ENCODE measurements at regions not wholly inside any gene's neighbourhood (a gene's known extent, or its start where the extent isn't known, plus 50 kb on each side); places are given as distances from the start of the nearest gene placed in this dataset.

DNA sequence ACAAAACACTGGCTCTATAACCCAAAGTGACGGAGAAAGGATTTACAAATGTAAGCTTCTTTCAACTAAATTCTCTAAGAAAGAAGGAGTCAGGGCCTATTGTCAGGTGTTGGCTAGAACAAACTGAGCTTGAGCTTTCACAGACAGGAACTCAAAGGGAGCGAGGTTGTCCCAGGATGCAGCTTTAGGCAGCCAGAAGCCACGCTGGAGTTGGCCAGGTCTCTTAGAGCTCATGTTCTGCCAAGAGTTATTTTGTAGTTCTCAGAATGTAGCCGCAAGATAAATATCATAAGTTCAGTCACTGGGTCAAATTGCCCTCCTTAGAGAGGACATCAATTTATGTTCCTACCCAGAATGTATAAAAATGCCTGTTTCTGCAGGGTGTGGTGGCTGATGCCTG is 54.1 kb upstream of the GREB1L start (continued):
- TF ChIP-seq, protein P1, sequence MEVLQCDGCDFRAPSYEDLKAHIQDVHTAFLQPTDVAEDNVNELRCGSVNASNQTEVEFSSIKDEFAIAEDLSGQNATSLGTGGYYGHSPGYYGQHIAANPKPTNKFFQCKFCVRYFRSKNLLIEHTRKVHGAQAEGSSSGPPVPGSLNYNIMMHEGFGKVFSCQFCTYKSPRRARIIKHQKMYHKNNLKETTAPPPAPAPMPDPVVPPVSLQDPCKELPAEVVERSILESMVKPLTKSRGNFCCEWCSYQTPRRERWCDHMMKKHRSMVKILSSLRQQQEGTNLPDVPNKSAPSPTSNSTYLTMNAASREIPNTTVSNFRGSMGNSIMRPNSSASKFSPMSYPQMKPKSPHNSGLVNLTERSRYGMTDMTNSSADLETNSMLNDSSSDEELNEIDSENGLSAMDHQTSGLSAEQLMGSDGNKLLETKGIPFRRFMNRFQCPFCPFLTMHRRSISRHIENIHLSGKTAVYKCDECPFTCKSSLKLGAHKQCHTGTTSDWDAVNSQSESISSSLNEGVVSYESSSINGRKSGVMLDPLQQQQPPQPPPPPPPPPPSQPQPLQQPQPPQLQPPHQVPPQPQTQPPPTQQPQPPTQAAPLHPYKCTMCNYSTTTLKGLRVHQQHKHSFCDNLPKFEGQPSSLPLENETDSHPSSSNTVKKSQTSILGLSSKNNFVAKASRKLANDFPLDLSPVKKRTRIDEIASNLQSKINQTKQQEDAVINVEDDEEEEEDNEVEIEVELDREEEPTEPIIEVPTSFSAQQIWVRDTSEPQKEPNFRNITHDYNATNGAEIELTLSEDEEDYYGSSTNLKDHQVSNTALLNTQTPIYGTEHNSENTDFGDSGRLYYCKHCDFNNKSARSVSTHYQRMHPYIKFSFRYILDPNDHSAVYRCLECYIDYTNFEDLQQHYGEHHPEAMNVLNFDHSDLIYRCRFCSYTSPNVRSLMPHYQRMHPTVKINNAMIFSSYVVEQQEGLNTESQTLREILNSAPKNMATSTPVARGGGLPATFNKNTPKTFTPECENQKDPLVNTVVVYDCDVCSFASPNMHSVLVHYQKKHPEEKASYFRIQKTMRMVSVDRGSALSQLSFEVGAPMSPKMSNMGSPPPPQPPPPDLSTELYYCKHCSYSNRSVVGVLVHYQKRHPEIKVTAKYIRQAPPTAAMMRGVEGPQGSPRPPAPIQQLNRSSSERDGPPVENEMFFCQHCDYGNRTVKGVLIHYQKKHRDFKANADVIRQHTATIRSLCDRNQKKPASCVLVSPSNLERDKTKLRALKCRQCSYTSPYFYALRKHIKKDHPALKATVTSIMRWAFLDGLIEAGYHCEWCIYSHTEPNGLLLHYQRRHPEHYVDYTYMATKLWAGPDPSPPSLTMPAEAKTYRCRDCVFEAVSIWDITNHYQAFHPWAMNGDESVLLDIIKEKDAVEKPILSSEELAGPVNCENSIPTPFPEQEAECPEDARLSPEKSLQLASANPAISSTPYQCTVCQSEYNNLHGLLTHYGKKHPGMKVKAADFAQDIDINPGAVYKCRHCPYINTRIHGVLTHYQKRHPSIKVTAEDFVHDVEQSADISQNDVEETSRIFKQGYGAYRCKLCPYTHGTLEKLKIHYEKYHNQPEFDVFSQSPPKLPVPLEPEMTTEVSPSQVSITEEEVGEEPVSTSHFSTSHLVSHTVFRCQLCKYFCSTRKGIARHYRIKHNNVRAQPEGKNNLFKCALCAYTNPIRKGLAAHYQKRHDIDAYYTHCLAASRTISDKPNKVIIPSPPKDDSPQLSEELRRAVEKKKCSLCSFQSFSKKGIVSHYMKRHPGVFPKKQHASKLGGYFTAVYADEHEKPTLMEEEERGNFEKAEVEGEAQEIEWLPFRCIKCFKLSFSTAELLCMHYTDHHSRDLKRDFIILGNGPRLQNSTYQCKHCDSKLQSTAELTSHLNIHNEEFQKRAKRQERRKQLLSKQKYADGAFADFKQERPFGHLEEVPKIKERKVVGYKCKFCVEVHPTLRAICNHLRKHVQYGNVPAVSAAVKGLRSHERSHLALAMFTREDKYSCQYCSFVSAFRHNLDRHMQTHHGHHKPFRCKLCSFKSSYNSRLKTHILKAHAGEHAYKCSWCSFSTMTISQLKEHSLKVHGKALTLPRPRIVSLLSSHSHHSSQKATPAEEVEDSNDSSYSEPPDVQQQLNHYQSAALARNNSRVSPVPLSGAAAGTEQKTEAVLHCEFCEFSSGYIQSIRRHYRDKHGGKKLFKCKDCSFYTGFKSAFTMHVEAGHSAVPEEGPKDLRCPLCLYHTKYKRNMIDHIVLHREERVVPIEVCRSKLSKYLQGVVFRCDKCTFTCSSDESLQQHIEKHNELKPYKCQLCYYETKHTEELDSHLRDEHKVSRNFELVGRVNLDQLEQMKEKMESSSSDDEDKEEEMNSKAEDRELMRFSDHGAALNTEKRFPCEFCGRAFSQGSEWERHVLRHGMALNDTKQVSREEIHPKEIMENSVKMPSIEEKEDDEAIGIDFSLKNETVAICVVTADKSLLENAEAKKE (CRISPR knock-in tag; IDR thresholded peaks at IDR 0.05): no peak
- TF ChIP-seq EZH2 (IDR thresholded peaks at IDR 0.05; ENCODE audit: low read depth, unreplicated experiment): no peak
- TF ChIP-seq NANOG (IDR thresholded peaks at IDR 0.05; ENCODE audit: borderline replicate concordance): no peak

DNA sequence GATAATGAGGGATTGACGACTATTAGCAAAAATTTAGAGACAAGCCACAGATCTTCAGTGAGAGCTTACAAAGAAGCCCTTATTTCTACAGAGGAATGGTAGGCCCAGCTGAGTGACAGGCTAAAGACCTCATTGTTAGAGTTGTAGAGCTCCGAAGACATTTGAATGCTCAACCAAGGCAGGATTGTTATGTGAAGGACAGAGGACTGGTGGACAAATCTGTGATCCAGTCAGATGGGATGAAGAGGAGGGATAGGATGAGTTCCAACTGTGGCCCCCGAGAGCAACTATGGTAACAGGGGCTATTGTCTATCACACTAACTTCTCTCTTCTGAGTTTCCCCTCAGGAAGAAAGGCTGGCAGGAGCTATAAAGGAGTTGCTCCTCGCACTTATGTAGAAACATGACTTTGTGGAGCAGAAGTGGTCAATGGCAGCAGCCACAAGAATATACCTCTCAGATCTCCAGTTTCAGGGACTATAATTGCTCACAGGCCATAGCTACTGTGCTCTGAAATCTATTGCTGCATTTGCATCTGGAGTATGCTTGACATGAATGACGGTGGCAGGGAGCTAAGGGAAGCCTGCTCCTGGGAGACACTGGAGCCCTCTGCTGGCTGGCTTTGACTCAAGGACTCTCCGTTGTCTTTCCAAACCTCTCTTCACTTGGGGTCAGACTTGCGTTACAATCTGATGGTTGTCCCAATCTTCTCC is 50.3 kb upstream of the GREB1L start:
- Histone ChIP-seq H3K4me2 (no peak overlapping the region), H2AFZ (no peak overlapping the region), H3K4me1 (ENCODE audit: insufficient read depth) (no peaks in the 10 kb centered on the region), H3K4me3 (no peak overlapping the region), H3K27ac (ENCODE audit: low read depth) (no peak overlapping the region), H3K79me2 (replicated peaks; ENCODE audit: insufficient read depth) (no peaks in the 10 kb centered on the region), H3K27me3 (ENCODE audit: insufficient read depth) (no peaks in the 10 kb centered on the region), H3F3A (replicated peaks; ENCODE audit: low read depth) (no peaks in the 10 kb centered on the region), H4K20me1 (replicated peaks; ENCODE audit: insufficient read depth) (no peaks in the 10 kb centered on the region), H3K36me3 (ENCODE audit: insufficient read depth) (no peaks in the 10 kb centered on the region), H3K9me2 (ENCODE audit: insufficient read depth) (no peaks in the 10 kb centered on the region)
- H3K36me3 Mint-ChIP-seq (ENCODE audit: low read depth): no peaks in the 10 kb centered on the region
- peaks cover 4% of the 10 kb centered on the region for H3K27me3 Mint-ChIP-seq (ENCODE audit: insufficient read depth, low read depth, poor library complexity)
- H3K9me3 Mint-ChIP-seq: no peaks in the 10 kb centered on the region
- ATAC-seq (peak; percentile 97), DNase-seq (ENCODE audit: low spot score) (peak; percentile 86)
- H3K27ac Mint-ChIP-seq: no peak overlapping the region
- H3K4me3 Mint-ChIP-seq: no peak overlapping the region
- H3K4me1 Mint-ChIP-seq: no peaks in the 10 kb centered on the region
- TF ChIP-seq, protein P2, sequence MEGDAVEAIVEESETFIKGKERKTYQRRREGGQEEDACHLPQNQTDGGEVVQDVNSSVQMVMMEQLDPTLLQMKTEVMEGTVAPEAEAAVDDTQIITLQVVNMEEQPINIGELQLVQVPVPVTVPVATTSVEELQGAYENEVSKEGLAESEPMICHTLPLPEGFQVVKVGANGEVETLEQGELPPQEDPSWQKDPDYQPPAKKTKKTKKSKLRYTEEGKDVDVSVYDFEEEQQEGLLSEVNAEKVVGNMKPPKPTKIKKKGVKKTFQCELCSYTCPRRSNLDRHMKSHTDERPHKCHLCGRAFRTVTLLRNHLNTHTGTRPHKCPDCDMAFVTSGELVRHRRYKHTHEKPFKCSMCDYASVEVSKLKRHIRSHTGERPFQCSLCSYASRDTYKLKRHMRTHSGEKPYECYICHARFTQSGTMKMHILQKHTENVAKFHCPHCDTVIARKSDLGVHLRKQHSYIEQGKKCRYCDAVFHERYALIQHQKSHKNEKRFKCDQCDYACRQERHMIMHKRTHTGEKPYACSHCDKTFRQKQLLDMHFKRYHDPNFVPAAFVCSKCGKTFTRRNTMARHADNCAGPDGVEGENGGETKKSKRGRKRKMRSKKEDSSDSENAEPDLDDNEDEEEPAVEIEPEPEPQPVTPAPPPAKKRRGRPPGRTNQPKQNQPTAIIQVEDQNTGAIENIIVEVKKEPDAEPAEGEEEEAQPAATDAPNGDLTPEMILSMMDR (conservative IDR thresholded peaks at IDR 0.05; ENCODE audit: low read depth in 2 of 2): peak; percentile 75 to 76
- TF ChIP-seq, protein P3, sequence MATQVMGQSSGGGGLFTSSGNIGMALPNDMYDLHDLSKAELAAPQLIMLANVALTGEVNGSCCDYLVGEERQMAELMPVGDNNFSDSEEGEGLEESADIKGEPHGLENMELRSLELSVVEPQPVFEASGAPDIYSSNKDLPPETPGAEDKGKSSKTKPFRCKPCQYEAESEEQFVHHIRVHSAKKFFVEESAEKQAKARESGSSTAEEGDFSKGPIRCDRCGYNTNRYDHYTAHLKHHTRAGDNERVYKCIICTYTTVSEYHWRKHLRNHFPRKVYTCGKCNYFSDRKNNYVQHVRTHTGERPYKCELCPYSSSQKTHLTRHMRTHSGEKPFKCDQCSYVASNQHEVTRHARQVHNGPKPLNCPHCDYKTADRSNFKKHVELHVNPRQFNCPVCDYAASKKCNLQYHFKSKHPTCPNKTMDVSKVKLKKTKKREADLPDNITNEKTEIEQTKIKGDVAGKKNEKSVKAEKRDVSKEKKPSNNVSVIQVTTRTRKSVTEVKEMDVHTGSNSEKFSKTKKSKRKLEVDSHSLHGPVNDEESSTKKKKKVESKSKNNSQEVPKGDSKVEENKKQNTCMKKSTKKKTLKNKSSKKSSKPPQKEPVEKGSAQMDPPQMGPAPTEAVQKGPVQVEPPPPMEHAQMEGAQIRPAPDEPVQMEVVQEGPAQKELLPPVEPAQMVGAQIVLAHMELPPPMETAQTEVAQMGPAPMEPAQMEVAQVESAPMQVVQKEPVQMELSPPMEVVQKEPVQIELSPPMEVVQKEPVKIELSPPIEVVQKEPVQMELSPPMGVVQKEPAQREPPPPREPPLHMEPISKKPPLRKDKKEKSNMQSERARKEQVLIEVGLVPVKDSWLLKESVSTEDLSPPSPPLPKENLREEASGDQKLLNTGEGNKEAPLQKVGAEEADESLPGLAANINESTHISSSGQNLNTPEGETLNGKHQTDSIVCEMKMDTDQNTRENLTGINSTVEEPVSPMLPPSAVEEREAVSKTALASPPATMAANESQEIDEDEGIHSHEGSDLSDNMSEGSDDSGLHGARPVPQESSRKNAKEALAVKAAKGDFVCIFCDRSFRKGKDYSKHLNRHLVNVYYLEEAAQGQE (IDR thresholded peaks at IDR 0.05; ENCODE audit: unreplicated experiment): no peak

Data from GM23338 (cell line).